HuH-7 (cell line): ENCODE measurements at regions not wholly inside any gene's neighbourhood (a gene's known extent, or its start where the extent isn't known, plus 50 kb on each side); places are given as distances from the start of the nearest gene placed in this dataset.
A peak's percentile ranks its signal among the peaks of the same experiment; 100 is the strongest.

ENCODE experiments used
- DNase-seq: peaks from one replicate; pipeline ENCODE4 v3.0.0; 2011; ENCODE audit warnings: low spot score

GRCh38 chr10:125398270-125398669, 237.9 kb upstream of the CTBP2 start:
- no peak for DNase-seq

GRCh38 chr10:125397608-125398007, 237.2 kb upstream of the CTBP2 start:
- no peak for DNase-seq

GRCh38 chr10:125396676-125397075, 236.3 kb upstream of the CTBP2 start:
- DNase-seq = no peak

GRCh38 chr10:125392609-125393008, 232.2 kb upstream of the CTBP2 start:
- no peak for DNase-seq

- no peak for DNase-seq
Observed at GRCh38 chr10:125392154-125392553, 231.8 kb upstream of the CTBP2 start.

GRCh38 chr10:125389648-125390047, 229.3 kb upstream of the CTBP2 start:
- DNase-seq = no peak

- DNase-seq = no peak
Observed at GRCh38 chr10:125379592-125379991, 219.2 kb upstream of the CTBP2 start.

- DNase-seq = no peak
Observed at GRCh38 chr10:125377368-125377767, 217.0 kb upstream of the CTBP2 start.

GRCh38 chr10:125375210-125375609, 214.8 kb upstream of the CTBP2 start:
- DNase-seq = no peak

- DNase-seq = no peak
Observed at GRCh38 chr10:125373546-125373945, 213.2 kb upstream of the CTBP2 start.

- peak; percentile 40 for DNase-seq
Observed at GRCh38 chr10:125370578-125370977, 210.2 kb upstream of the CTBP2 start.

GRCh38 chr10:125369382-125370326, 209.3 kb upstream of the CTBP2 start:
- no peak for DNase-seq

GRCh38 chr10:125368146-125368545, 207.8 kb upstream of the CTBP2 start:
- DNase-seq = no peak

GRCh38 chr10:125363791-125364190, 203.4 kb upstream of the CTBP2 start:
- DNase-seq = no peak

GRCh38 chr10:125362950-125363349, 202.6 kb upstream of the CTBP2 start:
- DNase-seq = no peak

- DNase-seq = no peak
Observed at GRCh38 chr10:125359401-125359800, 199.0 kb upstream of the CTBP2 start.

- DNase-seq = no peak
Observed at GRCh38 chr10:125355657-125356056, 195.3 kb upstream of the CTBP2 start.

GRCh38 chr10:125350519-125350918, 190.2 kb upstream of the CTBP2 start:
- no peak for DNase-seq

GRCh38 chr10:125348536-125348935, 188.2 kb upstream of the CTBP2 start:
- DNase-seq = no peak

- DNase-seq = peak; percentile 4
Observed at GRCh38 chr10:125344573-125345171, 184.3 kb upstream of the CTBP2 start.

GRCh38 chr10:125343983-125344382, 183.6 kb upstream of the CTBP2 start:
- DNase-seq = no peak

- DNase-seq = peak; percentile 14
Observed at GRCh38 chr10:125343118-125343925, 183.0 kb upstream of the CTBP2 start.

- DNase-seq = no peak
Observed at GRCh38 chr10:125341611-125342010, 181.2 kb upstream of the CTBP2 start.
